ENCODE measurements at regions not wholly inside any gene's neighbourhood (a gene's known extent, or its start where the extent isn't known, plus 50 kb on each side); places are given as distances from the start of the nearest gene placed in this dataset.

GRCh38 chr2:153770359-153770991 is 101.2 kb upstream of the GALNT13 start:
- Histone ChIP-seq H3K4me1 (no peaks in the 10 kb centered on the region), H3K27ac (replicated peaks) (no peak overlapping the region), H3K36me3 (no peaks in the 10 kb centered on the region), H3K4me3 (no peak overlapping the region), H3K27me3 (ENCODE audit: low read depth) (no peaks in the 10 kb centered on the region), H3K9me3 (replicated peaks) (peaks cover 56% of the 10 kb centered on the region)
- no peak for DNase-seq
- TF ChIP-seq CTCF (IDR thresholded peaks at IDR 0.05; ENCODE audit: borderline replicate concordance) = no peak
- intact Hi-C loops (cut with micrococcal nuclease) = no loop called here

GRCh38 chr2:153780241-153780640 is 91.5 kb upstream of the GALNT13 start:
- no peak overlapping the region for H3K4me3 ChIP-seq
- H3K27ac ChIP-seq (replicated peaks) = no peak overlapping the region
- H3K4me1 ChIP-seq = no peaks in the 10 kb centered on the region
- H3K27me3 ChIP-seq (ENCODE audit: low read depth) = no peaks in the 10 kb centered on the region
- no peaks in the 10 kb centered on the region for H3K36me3 ChIP-seq
- no peaks in the 10 kb centered on the region for H3K9me3 ChIP-seq (replicated peaks)
- TF ChIP-seq CTCF (IDR thresholded peaks at IDR 0.05; ENCODE audit: borderline replicate concordance) = no peak
- DNase-seq = no peak
- intact Hi-C loops (cut with micrococcal nuclease) = no loop called here

GRCh38 chr2:153786016-153786415 is 85.7 kb upstream of the GALNT13 start:
- no peaks in the 10 kb centered on the region for H3K4me1 ChIP-seq
- H3K4me3 ChIP-seq = no peak overlapping the region
- intact Hi-C loops (cut with micrococcal nuclease) = no loop called here
- H3K36me3 ChIP-seq = no peaks in the 10 kb centered on the region
- no peak overlapping the region for H3K27ac ChIP-seq (replicated peaks)
- no peak for TF ChIP-seq CTCF (IDR thresholded peaks at IDR 0.05; ENCODE audit: borderline replicate concordance)
- peaks cover 21% of the 10 kb centered on the region for H3K9me3 ChIP-seq (replicated peaks)
- H3K27me3 ChIP-seq (ENCODE audit: low read depth) = no peaks in the 10 kb centered on the region
- no peak for DNase-seq

GRCh38 chr2:153787612-153788011 is 84.1 kb upstream of the GALNT13 start:
- DNase-seq = no peak
- no peak for TF ChIP-seq CTCF (IDR thresholded peaks at IDR 0.05; ENCODE audit: borderline replicate concordance)
- no peaks in the 10 kb centered on the region for H3K4me1 ChIP-seq
- no peak overlapping the region for H3K27ac ChIP-seq (replicated peaks)
- H3K4me3 ChIP-seq = no peak overlapping the region
- intact Hi-C loops (cut with micrococcal nuclease) = no loop called here
- no peaks in the 10 kb centered on the region for H3K27me3 ChIP-seq (ENCODE audit: low read depth)
- H3K9me3 ChIP-seq (replicated peaks) = peaks cover 36% of the 10 kb centered on the region
- H3K36me3 ChIP-seq = no peaks in the 10 kb centered on the region

- no peaks in the 10 kb centered on the region for H3K36me3 ChIP-seq
- no peak overlapping the region for H3K27ac ChIP-seq (replicated peaks)
- H3K4me3 ChIP-seq = no peak overlapping the region
- no peaks in the 10 kb centered on the region for H3K4me1 ChIP-seq
- no peak for DNase-seq
- H3K9me3 ChIP-seq (replicated peaks) = no peaks in the 10 kb centered on the region
- no peaks in the 10 kb centered on the region for H3K27me3 ChIP-seq (ENCODE audit: low read depth)
- intact Hi-C loops (cut with micrococcal nuclease) = no loop called here
- TF ChIP-seq CTCF (IDR thresholded peaks at IDR 0.05; ENCODE audit: borderline replicate concordance) = no peak
Measured at GRCh38 chr2:153802671-153803070, 69.1 kb upstream of the GALNT13 start.
